GM19240 (cell line): ENCODE measurements at regions not wholly inside any gene's neighbourhood (a gene's known extent, or its start where the extent isn't known, plus 50 kb on each side); places are given as distances from the start of the nearest gene placed in this dataset.
"Not testable (repeated sequence)": the region's sequence is repeated elsewhere in the genome, so short reads cannot be mapped to it uniquely, and the experiment has no call there.

ENCODE experiments used
- DNase-seq: peaks from one replicate; pipeline ENCODE4 v3.0.0; 2011; ENCODE audit warnings: low spot score; ENCODE audit not compliant: insufficient read length

DNA sequence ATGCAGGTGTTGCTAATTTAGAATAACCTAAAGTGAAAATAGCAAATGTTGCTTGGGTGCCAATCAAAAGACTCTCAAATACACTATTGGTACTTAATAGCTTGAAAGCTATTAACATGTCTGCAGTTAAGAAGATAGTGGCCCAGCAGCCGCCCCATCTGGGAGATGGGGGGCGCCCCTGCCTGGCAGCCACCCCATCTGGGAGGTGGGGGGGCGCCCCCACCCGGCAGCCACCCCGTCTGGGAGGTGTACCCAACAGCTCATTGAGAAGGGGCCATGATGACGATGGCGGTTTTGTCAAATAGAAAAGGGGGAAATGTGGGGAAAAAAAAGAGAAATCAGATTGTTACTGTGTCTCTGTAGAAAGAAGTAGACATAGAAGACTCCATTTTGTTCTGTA is 923.1 kb upstream of the MDGA2 start:
- DNase-seq, result no peak

DNA sequence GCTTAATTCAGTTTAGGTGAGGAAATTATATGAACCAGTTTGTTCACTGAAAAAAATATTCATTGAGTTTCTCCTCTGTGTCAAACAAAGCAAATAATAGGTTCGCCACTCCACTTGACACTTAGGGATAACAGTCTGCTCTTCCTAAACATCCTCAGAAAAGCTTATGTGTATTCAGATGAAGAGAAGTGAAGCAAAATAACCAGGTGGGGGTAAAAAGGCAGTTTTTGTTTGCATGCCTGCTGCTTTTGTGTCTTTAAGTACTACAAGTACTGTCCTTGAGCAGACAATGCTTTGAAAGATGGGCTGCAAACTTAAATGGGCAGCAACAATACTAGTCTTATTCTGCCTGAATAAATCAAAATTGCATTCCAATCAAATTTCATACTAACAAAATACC is 910.7 kb upstream of the MDGA2 start:
- DNase-seq, result no peak

DNA sequence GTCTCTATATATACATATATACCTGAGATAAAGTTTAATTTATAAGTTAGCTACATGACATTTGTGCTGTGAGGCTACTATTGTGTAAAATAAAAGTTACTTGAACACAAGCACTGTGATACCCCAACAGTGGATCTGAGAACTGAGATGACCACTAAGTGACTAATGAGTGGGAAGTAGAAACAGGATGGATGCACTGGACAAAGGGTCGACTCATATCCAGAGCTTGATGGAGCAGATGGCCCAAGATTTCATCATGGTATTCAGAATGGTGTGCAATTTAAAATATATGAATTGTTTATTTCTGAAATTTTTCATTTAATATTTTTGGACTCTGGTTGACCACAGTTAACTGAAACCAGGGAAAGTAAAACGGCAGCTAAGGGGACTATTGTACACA is 908.6 kb upstream of the MDGA2 start:
- DNase-seq, result no peak

- no peak for DNase-seq
Measured at GRCh38 chr14:48582938-48583337, 907.5 kb upstream of the MDGA2 start.

GRCh38 chr14:48580692-48581091 is 905.3 kb upstream of the MDGA2 start:
- no peak for DNase-seq

DNA sequence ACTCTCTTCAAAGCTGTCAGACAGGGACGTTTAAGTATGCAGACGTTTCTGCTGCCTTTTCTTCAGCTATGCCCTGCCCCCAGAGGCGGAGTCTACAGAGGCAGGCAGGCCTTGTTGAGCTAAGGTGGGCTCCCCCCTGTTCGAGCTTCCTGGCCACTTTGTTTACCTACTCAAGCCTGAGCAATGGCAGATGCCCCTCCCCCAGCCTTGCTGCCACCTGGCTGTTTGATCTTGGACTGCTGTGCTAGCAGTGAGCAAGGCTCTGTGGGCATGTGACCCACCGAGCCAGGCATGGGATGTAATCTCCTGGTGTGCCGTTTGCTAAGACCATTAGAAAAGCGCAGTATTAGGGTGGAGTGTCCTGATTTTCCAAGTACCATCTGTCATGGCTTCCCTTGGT is 900.4 kb upstream of the MDGA2 start:
- no peak for DNase-seq

GRCh38 chr14:48568688-48569087 is 893.3 kb upstream of the MDGA2 start:
- DNase-seq, result no peak

DNA sequence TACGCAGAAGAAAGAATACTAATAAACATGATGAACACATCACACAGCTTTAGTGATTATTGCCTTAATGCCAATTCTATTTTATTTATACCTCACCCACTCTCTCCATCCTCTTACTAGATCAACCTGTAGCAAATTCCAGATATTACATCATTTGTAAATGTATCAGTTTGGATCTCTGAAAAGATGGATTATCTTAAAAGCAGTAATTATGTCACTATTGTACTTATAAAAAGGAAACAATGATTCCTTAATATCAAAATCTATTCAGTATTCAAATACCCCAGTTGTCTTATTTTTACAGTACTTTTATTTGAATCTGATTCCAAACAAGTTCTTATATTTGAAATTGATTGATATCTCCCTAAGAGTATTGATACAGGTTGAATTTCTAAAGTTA is 892.8 kb upstream of the MDGA2 start:
- no peak for DNase-seq

- DNase-seq, result no peak
Measured at GRCh38 chr14:48563489-48563888, 888.1 kb upstream of the MDGA2 start.

- DNase-seq, result not testable (repeated sequence)
Measured at GRCh38 chr14:48561438-48561837, 886.0 kb upstream of the MDGA2 start.

GRCh38 chr14:48560421-48560820 is 885.0 kb upstream of the MDGA2 start:
- no peak for DNase-seq

- no peak for DNase-seq
Measured at GRCh38 chr14:48553443-48553842, 878.0 kb upstream of the MDGA2 start.

DNA sequence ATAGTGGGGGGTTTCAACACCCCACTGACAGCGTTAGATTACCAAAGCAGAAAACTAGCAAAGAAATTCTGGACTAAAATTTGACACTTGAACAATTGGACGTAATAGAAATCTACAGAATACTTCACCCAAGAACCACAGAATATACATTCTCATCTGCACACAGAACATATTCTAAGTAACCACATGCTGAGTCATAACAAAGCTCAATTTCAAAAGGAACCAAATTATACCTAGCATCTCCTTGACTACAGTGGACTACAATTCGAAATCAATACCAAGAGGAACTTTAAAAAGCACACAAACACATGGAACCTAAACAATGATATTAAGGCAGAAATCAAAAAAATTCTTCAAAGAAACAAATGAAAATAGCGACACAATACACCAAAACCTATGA is 871.6 kb upstream of the MDGA2 start:
- no peak for DNase-seq

GRCh38 chr14:48537600-48537999 is 862.2 kb upstream of the MDGA2 start:
- no peak for DNase-seq

DNA sequence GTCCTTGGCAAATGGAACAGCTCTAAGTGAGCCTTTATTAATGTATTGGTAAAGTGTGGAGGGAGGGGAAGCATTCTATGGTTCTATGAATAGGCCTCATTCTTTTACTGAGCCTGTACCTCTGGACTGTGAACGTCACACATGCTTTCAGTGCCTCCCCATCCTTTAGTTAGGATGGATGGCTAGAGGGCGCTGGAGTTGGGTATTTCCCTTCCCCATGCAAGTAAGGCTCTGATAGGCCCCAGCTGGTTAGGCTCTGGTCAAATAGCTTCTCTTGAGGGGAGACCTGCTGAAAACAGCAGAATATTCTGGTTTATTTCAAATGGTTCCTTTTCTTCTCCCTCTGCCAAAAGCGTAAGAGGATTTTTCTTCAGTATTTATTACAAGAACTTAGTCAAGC is 860.9 kb upstream of the MDGA2 start:
- no peak for DNase-seq

- DNase-seq, result no peak
Measured at GRCh38 chr14:48527832-48528231, 852.4 kb upstream of the MDGA2 start.

- DNase-seq, result no peak
Measured at GRCh38 chr14:48526307-48526706, 850.9 kb upstream of the MDGA2 start.

DNA sequence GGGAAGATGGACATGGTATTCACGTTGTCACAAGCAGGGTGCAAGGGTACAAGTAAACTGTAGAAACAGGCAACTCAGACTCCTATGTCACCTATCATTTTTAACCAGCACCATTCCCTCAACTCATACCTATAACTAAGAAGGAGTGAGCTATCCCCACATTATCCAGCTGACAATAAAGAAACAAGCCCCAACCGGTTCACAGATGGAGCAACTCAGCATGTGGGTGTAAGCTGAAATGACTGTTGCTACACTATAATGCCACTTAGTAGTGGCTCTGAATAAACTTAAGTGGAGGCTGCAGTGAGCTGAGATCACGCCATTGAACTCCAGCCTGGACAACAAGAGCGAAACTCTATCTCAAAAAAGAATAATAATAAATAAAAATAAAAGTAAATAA is 829.5 kb upstream of the MDGA2 start:
- no peak for DNase-seq

DNA sequence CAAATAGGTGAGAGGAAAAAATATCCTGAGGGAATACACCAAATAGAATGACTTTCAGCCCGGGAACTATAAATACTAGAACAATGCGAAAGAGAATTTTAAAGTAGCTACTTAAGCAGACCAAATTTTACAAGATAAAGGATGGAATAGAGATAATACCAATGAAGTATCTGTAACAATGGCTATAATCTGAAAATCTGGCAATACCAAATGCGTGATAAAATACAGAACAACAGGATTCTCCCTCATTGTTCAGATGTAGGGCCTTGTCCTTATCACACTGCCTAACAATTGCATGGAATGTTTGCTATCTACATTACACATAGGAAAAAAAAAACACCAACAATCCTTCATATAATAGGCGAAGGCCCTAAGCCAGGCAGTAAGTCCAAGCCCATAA is 815.4 kb upstream of the MDGA2 start:
- DNase-seq, result no peak

GRCh38 chr14:48473944-48474343 is 798.5 kb upstream of the MDGA2 start:
- no peak for DNase-seq

DNA sequence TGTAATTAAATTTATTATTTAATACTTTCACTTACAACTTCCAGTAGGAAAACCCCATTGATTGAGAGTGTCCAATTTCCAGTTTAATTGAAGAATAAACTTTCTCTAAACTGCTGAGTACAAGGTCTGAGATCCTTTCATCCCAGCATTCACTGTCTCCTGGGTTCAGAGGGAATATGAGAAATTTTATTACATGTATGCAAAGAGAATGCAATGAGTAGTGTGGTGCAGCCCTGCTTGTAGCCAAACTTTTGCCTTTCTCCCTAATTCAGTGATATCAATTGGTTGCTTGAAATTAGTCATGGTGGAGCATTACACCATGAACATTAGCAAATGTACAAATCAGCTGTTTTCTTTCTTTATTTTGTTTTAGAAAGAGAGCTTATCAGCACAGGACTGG is 780.6 kb upstream of the MDGA2 start:
- no peak for DNase-seq

GRCh38 chr14:48454887-48455286 is 779.5 kb upstream of the MDGA2 start:
- DNase-seq, result no peak

GRCh38 chr14:48452437-48452995 is 777.1 kb upstream of the MDGA2 start:
- no peak for DNase-seq

- DNase-seq, result no peak
Measured at GRCh38 chr14:48435221-48435620, 759.8 kb upstream of the MDGA2 start.
